H1 (cell line): ENCODE measurements at regions not wholly inside any gene's neighbourhood (a gene's known extent, or its start where the extent isn't known, plus 50 kb on each side); places are given as distances from the start of the nearest gene placed in this dataset.

ENCODE experiments used
- CTCF ChIA-PET: fragments of 300-600 bp; sonication (Branson Sonifier 250); formaldehyde crosslinking; loops from one replicate; lab custom pipeline; 2021; ENCODE audit not compliant: partially characterized antibody; lab: Charles Lee
- POLR2A ChIA-PET: fragments of 300-600 bp; sonication (Branson Sonifier 250); formaldehyde crosslinking; loops from one replicate; lab custom pipeline; 2021; ENCODE audit warnings: inconsistent platforms; ENCODE audit not compliant: partially characterized antibody; lab: Charles Lee
- DNase-seq, 2 experiments: peaks; one replicate each; pipeline versions ENCODE4 v3.0.0 to v3.0.0-alpha.2; 2010 to 2022; ENCODE audit warnings: low spot score in 2 of 2, low read depth in 1 of 2, mixed read lengths in 1 of 2
- FAIRE-seq: peaks from 2 replicates; lab custom pipeline; 2011; peaks lifted over from hg19 to GRCh38; lab: Jason Lieb, UNC
- H2AFZ ChIP-seq: 2 replicates; pipeline ENCODE4 v1.8.1; 2012; ENCODE audit warnings: low read length, inconsistent platforms
- H2AK5ac ChIP-seq: 2 replicates; pipeline ENCODE4 v1.6.1; 2013; ENCODE audit warnings: low read depth, low read length
- H2BK120ac ChIP-seq: replicated peaks from 2 replicates; pipeline ENCODE3; 2013; ENCODE audit warnings: low read depth, low read length, inconsistent platforms
- H2BK12ac ChIP-seq: 2 replicates; pipeline ENCODE4 v1.6.1; 2013; ENCODE audit warnings: low read depth, low read length
- H2BK15ac ChIP-seq: 2 replicates; pipeline ENCODE4 v1.6.1; 2013; ENCODE audit warnings: low read length
- H2BK20ac ChIP-seq: 2 replicates; pipeline ENCODE4 v1.6.1; 2013; ENCODE audit warnings: low read length
- H2BK5ac ChIP-seq: 2 replicates; pipeline ENCODE4 v1.6.1; 2013; ENCODE audit warnings: low read depth, low read length
- H3K14ac ChIP-seq: 2 replicates; pipeline ENCODE4 v1.6.1; 2013; ENCODE audit warnings: inconsistent platforms; ENCODE audit not compliant: insufficient read length
- H3K18ac ChIP-seq: 2 replicates; pipeline ENCODE4 v1.6.1; 2013; ENCODE audit warnings: low read length; ENCODE audit errors: extremely low read depth
- H3K23ac ChIP-seq: 2 replicates; pipeline ENCODE4 v1.6.1; 2013; ENCODE audit warnings: inconsistent platforms; ENCODE audit not compliant: insufficient read length
- H3K23me2 ChIP-seq: 2 replicates; pipeline ENCODE4 v1.6.1; 2013; ENCODE audit warnings: low read depth, low read length
- H3K27ac ChIP-seq: 2 replicates; pipeline ENCODE4 v1.6.1; 2011; ENCODE audit warnings: low read depth, low read length, inconsistent platforms
- H3K27me3 ChIP-seq, 4 experiments: replicated peaks in 1 of 4; 1 replicate in 1 of 4; 2 replicates in 3 of 4; pipeline versions ENCODE4 v1.6.1 to v1.8.1; 2011 to 2013; ENCODE audit warnings: low read length in 3 of 4, mild to moderate bottlenecking in 3 of 4, inconsistent platforms in 2 of 4, mixed read lengths in 2 of 4, moderate library complexity in 1 of 4; ENCODE audit not compliant: control insufficient read depth in 3 of 4, insufficient read depth in 3 of 4; ENCODE audit errors: extremely low read depth in 1 of 4
- H3K36me3 ChIP-seq, 4 experiments: 2 replicates each; pipeline versions ENCODE4 v1.6.1 to v1.8.1; 2011 to 2013; ENCODE audit warnings: mild to moderate bottlenecking in 4 of 4, low read length in 3 of 4, moderate library complexity in 2 of 4, control low read depth in 1 of 4, inconsistent platforms in 1 of 4; ENCODE audit not compliant: insufficient read depth in 4 of 4, control insufficient read depth in 2 of 4
- H3K4ac ChIP-seq: replicated peaks from 2 replicates; pipeline ENCODE3; 2013; ENCODE audit warnings: low read length, low read depth, mixed read lengths, inconsistent platforms; ENCODE audit not compliant: insufficient read length
- H3K4me1 ChIP-seq, 4 experiments: replicated peaks in 1 of 4; 1 replicate in 1 of 4; 2 replicates in 3 of 4; pipeline versions ENCODE4 v1.6.1 to v1.8.1; 2011 to 2013; ENCODE audit warnings: low read length in 3 of 4, inconsistent platforms in 2 of 4, mixed read lengths in 1 of 4; ENCODE audit not compliant: insufficient read depth in 4 of 4, control insufficient read depth in 3 of 4
- H3K4me2 ChIP-seq, 2 experiments: 2 replicates each; pipeline versions ENCODE4 v1.6.1 to v1.8.1; 2011 to 2013; ENCODE audit warnings: low read depth in 2 of 2, low read length in 2 of 2, control low read depth in 1 of 2, inconsistent platforms in 1 of 2, mild to moderate bottlenecking in 1 of 2; ENCODE audit not compliant: insufficient read depth in 1 of 2
- H3K4me3 ChIP-seq, 4 experiments: fragments of 200-600, 300-600 bp in 1 of 4; sonication (generic), shearing (Covaris generic), sonication (Bioruptor Twin) in 1 of 4; 2 replicates each; pipeline versions ENCODE4 v1.5.1 to v1.8.1; 2011 to 2016; ENCODE audit warnings: low read length in 4 of 4, low read depth in 3 of 4, control low read depth in 2 of 4, inconsistent platforms in 2 of 4, mild to moderate bottlenecking in 2 of 4, mixed read lengths in 1 of 4, moderate library complexity in 1 of 4; ENCODE audit not compliant: insufficient read depth in 2 of 4; ENCODE audit errors: extremely low read depth in 1 of 4
- H3K56ac ChIP-seq: replicated peaks from 2 replicates; pipeline ENCODE3; 2013; ENCODE audit warnings: low read depth, mild to moderate bottlenecking, mixed read lengths, low read length, inconsistent platforms; ENCODE audit not compliant: insufficient read length
- H3K79me1 ChIP-seq: 2 replicates; pipeline ENCODE4 v1.6.1; 2013; ENCODE audit warnings: low read depth, low read length, control low read depth
- H3K79me2 ChIP-seq, 2 experiments: 2 replicates each; pipeline versions ENCODE4 v1.6.1 to v1.8.1; 2012 to 2013; ENCODE audit warnings: low read length in 2 of 2, mild to moderate bottlenecking in 2 of 2, inconsistent platforms in 1 of 2; ENCODE audit not compliant: insufficient read depth in 2 of 2, control insufficient read depth in 1 of 2
- H3K9ac ChIP-seq, 4 experiments: replicated peaks in 1 of 4; 1 replicate in 1 of 4; 2 replicates in 3 of 4; pipeline versions ENCODE4 v1.6.1 to v1.8.1; 2011 to 2013; ENCODE audit warnings: low read depth in 3 of 4, low read length in 3 of 4, control low read depth in 2 of 4, mild to moderate bottlenecking in 2 of 4, moderate library complexity in 2 of 4, inconsistent platforms in 1 of 4; ENCODE audit errors: extremely low read depth in 1 of 4
- H3K9me3 ChIP-seq, 2 experiments: 2 replicates each; pipeline versions ENCODE4 v1.6.1 to v1.8.1; 2012 to 2013; ENCODE audit warnings: mild to moderate bottlenecking in 2 of 2, moderate library complexity in 2 of 2, control low read depth in 1 of 2, inconsistent platforms in 1 of 2, low read depth in 1 of 2, low read length in 1 of 2, mixed read lengths in 1 of 2; ENCODE audit not compliant: insufficient read depth in 2 of 2
- H4K20me1 ChIP-seq, 2 experiments: replicated peaks in 1 of 2; 2 replicates each; pipeline versions ENCODE3 to v1.8.1; 2011 to 2013; ENCODE audit warnings: inconsistent platforms in 2 of 2, low read length in 2 of 2, mild to moderate bottlenecking in 1 of 2; ENCODE audit not compliant: insufficient read depth in 2 of 2, control insufficient read depth in 1 of 2
- H4K5ac ChIP-seq: 2 replicates; pipeline ENCODE4 v1.6.1; 2013; ENCODE audit warnings: low read length, low read depth, mixed read lengths, inconsistent platforms; ENCODE audit not compliant: insufficient read length
- H4K8ac ChIP-seq: 2 replicates; pipeline ENCODE4 v1.8.0; 2013; ENCODE audit warnings: mild to moderate bottlenecking, moderate library complexity, low read length, inconsistent platforms; ENCODE audit not compliant: insufficient read depth; ENCODE audit errors: extremely low read depth
- H4K91ac ChIP-seq: replicated peaks from 2 replicates; pipeline ENCODE3; 2013; ENCODE audit warnings: low read length, mixed read lengths, inconsistent platforms; ENCODE audit not compliant: insufficient read length
- ATF3 ChIP-seq: IDR thresholded peaks from 2 replicates; pipeline ENCODE4 v1.6.1; 2011; ENCODE audit warnings: low read depth, mild to moderate bottlenecking, low read length; ENCODE audit not compliant: insufficient read depth
- BACH1 ChIP-seq: IDR thresholded peaks from 2 replicates; pipeline ENCODE4 v1.6.1; 2012; ENCODE audit warnings: low read length, improper control_type of control experiment
- BRCA1 ChIP-seq: IDR thresholded peaks from 2 replicates; pipeline ENCODE4 v1.6.1; 2012; ENCODE audit warnings: low read depth, low read length, improper control_type of control experiment
- CREB1 ChIP-seq: IDR thresholded peaks from 2 replicates; pipeline ENCODE4 v1.6.1; 2012; ENCODE audit warnings: inconsistent platforms
- CTBP2 ChIP-seq: IDR thresholded peaks from 2 replicates; pipeline ENCODE4 v1.7.0; 2011; ENCODE audit warnings: borderline replicate concordance, mild to moderate bottlenecking, moderate library complexity, mixed read lengths, low read length; ENCODE audit not compliant: insufficient read depth, insufficient read length
- EZH2 ChIP-seq: fragments of 200-600 bp; sonication (generic); IDR thresholded peaks from 2 replicates; pipeline ENCODE4 v1.7.1; 2012; ENCODE audit warnings: low read depth, mild to moderate bottlenecking, moderate library complexity, low read length, inconsistent platforms; ENCODE audit not compliant: severe bottlenecking
- HDAC6 ChIP-seq: IDR thresholded peaks from one replicate; pipeline ENCODE4 v1.7.1; 2012; ENCODE audit warnings: low read depth, mild to moderate bottlenecking, inconsistent platforms, low read length, moderate library complexity
- KDM4A ChIP-seq: IDR thresholded peaks from one replicate; pipeline ENCODE4 v1.7.1; 2012; ENCODE audit warnings: low read depth, mild to moderate bottlenecking, moderate library complexity, low read length, inconsistent platforms; ENCODE audit not compliant: severe bottlenecking
- MAFK ChIP-seq: IDR thresholded peaks from 2 replicates; pipeline ENCODE4 v1.6.1; 2012; ENCODE audit warnings: low read depth, mild to moderate bottlenecking, improper control_type of control experiment, low read length
- POU5F1 ChIP-seq: IDR thresholded peaks from 2 replicates; pipeline ENCODE4 v1.6.1; 2011; ENCODE audit warnings: low read depth, mild to moderate bottlenecking, low read length, moderate library complexity
- RBBP5 ChIP-seq: IDR thresholded peaks from 2 replicates; pipeline ENCODE4 v1.7.1; 2012; ENCODE audit warnings: low read depth, mild to moderate bottlenecking, inconsistent platforms, low read length, moderate library complexity, borderline replicate concordance
- SAP30 ChIP-seq: fragments of 300-600 bp; sonication (generic); IDR thresholded peaks from 2 replicates; pipeline ENCODE4 v1.7.1; 2012; ENCODE audit warnings: low read length, moderate library complexity, mild to moderate bottlenecking, inconsistent platforms; ENCODE audit not compliant: insufficient read depth, insufficient replicate concordance
- SP2 ChIP-seq: IDR thresholded peaks from 2 replicates; pipeline ENCODE4 v1.6.1; 2012; ENCODE audit warnings: mild to moderate bottlenecking, low read length, inconsistent platforms
- SP4 ChIP-seq: IDR thresholded peaks from 2 replicates; pipeline ENCODE4 v1.6.1; 2012; ENCODE audit warnings: low read length, inconsistent platforms
- TEAD4 ChIP-seq: IDR thresholded peaks from 2 replicates; pipeline ENCODE4 v1.6.1; 2012; ENCODE audit warnings: low read depth, low read length, inconsistent platforms, mixed read lengths
- YY1 ChIP-seq: IDR thresholded peaks from 2 replicates; pipeline ENCODE4 v1.6.1; 2011; ENCODE audit warnings: low read depth, mild to moderate bottlenecking, low read length
- WGBS, 2 experiments: shearing (Covaris generic) in 1 of 2; methylation state at CpG; one replicate each; pipeline versions ENCODE4 v1.1.6 to v1.1.7; 2013 to 2015; ENCODE audit warnings: low lambda C conversion rate in 2 of 2, mixed read lengths in 2 of 2, inconsistent platforms in 1 of 2, low coverage in 1 of 2, missing lambda C conversion rate in 1 of 2; ENCODE audit not compliant: insufficient replicate concordance in 2 of 2, insufficient coverage in 1 of 2, insufficient read length in 1 of 2; ENCODE audit errors: extremely low coverage in 1 of 2, missing lambda C conversion rate in 1 of 2; 5-methylcytosine and 5-hydroxymethylcytosine counted together

- FAIRE-seq = no peak
- Histone ChIP-seq H3K14ac (no peak overlapping the region), H2BK15ac (no peak overlapping the region), H3K4ac (no peak overlapping the region), H4K5ac (no peak overlapping the region), H4K91ac (no peak overlapping the region), H3K4me3 (no peak overlapping the region), H3K9ac (no peak overlapping the region), H3K36me3 (no peaks in the 10 kb centered on the region), H2AFZ (no peak overlapping the region), H3K79me1 (no peaks in the 10 kb centered on the region), H2BK120ac (no peak overlapping the region), H3K18ac (no peak overlapping the region), H3K23me2 (no peaks in the 10 kb centered on the region), H3K27me3 (no peaks in the 10 kb centered on the region), H3K23ac (no peak overlapping the region), H2AK5ac (no peak overlapping the region), H3K9me3 (no peaks in the 10 kb centered on the region), H3K4me1 (no peaks in the 10 kb centered on the region), H2BK12ac (no peak overlapping the region), H2BK5ac (no peak overlapping the region), H3K4me2 (no peak overlapping the region), H3K79me2 (no peaks in the 10 kb centered on the region), H3K27ac (no peak overlapping the region), H4K20me1 (peaks cover 0 to 2% of the 10 kb centered on the region in 2 experiments), H3K56ac (no peak overlapping the region), H2BK20ac (no peak overlapping the region), H4K8ac (no peak overlapping the region)
- CTCF ChIA-PET = interaction anchor here (0.6 to 1.9 kb wide), 5 partner anchors 28 to 700 kb away, joined by 3 to 9 read pairs (median 3); no protein-coding TSS in a partner anchor
- no peak for DNase-seq
- 94% methylated on average over 7 of the region's 7 CpGs; no CpG with 5 or more reads in 1 of the 2 experiments for WGBS, 2 experiments
- no peak for TF ChIP-seq YY1
- TF ChIP-seq KDM4A = no peak
- no peak for TF ChIP-seq SAP30
- TF ChIP-seq ATF3 = no peak
- no peak for TF ChIP-seq MAFK
- no peak for TF ChIP-seq EZH2
- no peak for TF ChIP-seq SP4
- TF ChIP-seq BACH1 = no peak
- TF ChIP-seq POU5F1 = no peak
- no peak for TF ChIP-seq HDAC6
- no peak for TF ChIP-seq TEAD4
- TF ChIP-seq RBBP5 = no peak
- TF ChIP-seq CTBP2 = no peak
- TF ChIP-seq CREB1 = no peak
- TF ChIP-seq BRCA1 = no peak
- no peak for TF ChIP-seq SP2
- POLR2A ChIA-PET = no interaction called here
Measured at GRCh38 chr10:118213436-118213835, 128.7 kb downstream of the FAM204A start.
